Activated CD8-positive, alpha-beta T cell treated with anti-CD3 and anti-CD28 coated beads, Interleukin-2, amount 10 ng/mL, durations not matched to agents 7 days and 5 days (primary cell): ENCODE measurements at regions not wholly inside any gene's neighbourhood (a gene's known extent, or its start where the extent isn't known, plus 50 kb on each side); places are given as distances from the start of the nearest gene placed in this dataset.

Experiments
- ATAC-seq: fragments of 150-1000 bp; cut with Tn5 transposase; one replicate; pipeline ENCODE4 v1.10.0; 2021; ENCODE audit warnings: moderate library complexity
- CTCF ChIA-PET: fragments of 350-600 bp; sonication (Branson Sonifier 250); formaldehyde crosslinking; loops from one replicate; lab custom pipeline; 2021; ENCODE audit warnings: antibody characterized with exemption; lab: Charles Lee
- POLR2A ChIA-PET: fragments of 350-600 bp; sonication (Branson Sonifier 250); formaldehyde crosslinking; loops from one replicate; lab custom pipeline; 2021; ENCODE audit warnings: antibody characterized with exemption; lab: Charles Lee
- DNase-seq: peaks from one replicate; pipeline ENCODE4 v3.0.0-alpha.2; 2020
- H3K27ac Mint-ChIP-seq: one replicate; pipeline ENCODE4 v1.8.0; 2021; ENCODE audit warnings: mild to moderate bottlenecking, mixed read lengths
- H3K27me3 Mint-ChIP-seq: one replicate; pipeline ENCODE4 v1.8.0; 2021; ENCODE audit warnings: low read depth, mixed read lengths
- H3K36me3 Mint-ChIP-seq: one replicate; pipeline ENCODE4 v1.8.0; 2021; ENCODE audit warnings: low read depth, mixed read lengths
- H3K4me1 Mint-ChIP-seq: one replicate; pipeline ENCODE4 v1.8.0; 2021; ENCODE audit warnings: low read depth, mixed read lengths
- H3K4me3 Mint-ChIP-seq: one replicate; pipeline ENCODE4 v1.8.0; 2021; ENCODE audit warnings: mild to moderate bottlenecking, mixed read lengths
- H3K9me3 Mint-ChIP-seq: one replicate; pipeline ENCODE4 v1.8.0; 2022; ENCODE audit warnings: mixed read lengths; ENCODE audit not compliant: insufficient read depth

GRCh38 chr14:71684323-71684722, 247.9 kb upstream of the RGS6 start:
- Mint-ChIP-seq H3K4me3 (no peak overlapping the region), H3K36me3 (peaks cover 35% of the 10 kb centered on the region), H3K4me1 (peaks cover 4% of the 10 kb centered on the region), H3K27me3 (no peaks in the 10 kb centered on the region), H3K9me3 (no peaks in the 10 kb centered on the region), H3K27ac (no peak overlapping the region)
- no peak for DNase-seq
- ATAC-seq = no peak
- ChIA-PET CTCF (no interaction called here), POLR2A (no interaction called here)

- Mint-ChIP-seq H3K36me3 (peaks cover 37% of the 10 kb centered on the region), H3K9me3 (no peaks in the 10 kb centered on the region), H3K27me3 (no peaks in the 10 kb centered on the region), H3K27ac (no peak overlapping the region), H3K4me1 (peaks cover 4% of the 10 kb centered on the region), H3K4me3 (no peak overlapping the region)
- ATAC-seq (no peak), DNase-seq (no peak)
- CTCF ChIA-PET = no interaction called here
- POLR2A ChIA-PET = no interaction called here
These were observed 245.6 kb upstream of the RGS6 start for GRCh38 chr14:71686677-71687076.

- ChIA-PET POLR2A (no interaction called here), CTCF (no interaction called here)
- no peak for DNase-seq
- Mint-ChIP-seq H3K27ac (no peak overlapping the region), H3K4me3 (no peak overlapping the region), H3K36me3 (peaks cover 39% of the 10 kb centered on the region), H3K27me3 (no peaks in the 10 kb centered on the region), H3K4me1 (peaks cover 2% of the 10 kb centered on the region), H3K9me3 (no peaks in the 10 kb centered on the region)
- ATAC-seq = no peak
These were observed 244.9 kb upstream of the RGS6 start for GRCh38 chr14:71687166-71687831.

GRCh38 chr14:71688576-71688975, 243.7 kb upstream of the RGS6 start:
- CTCF ChIA-PET = interaction anchor here (2.4 kb wide), 1 partner anchor 18 kb away, joined by 6 read pairs; no protein-coding TSS in a partner anchor
- ATAC-seq = no peak
- H3K4me1 Mint-ChIP-seq = peaks cover 4% of the 10 kb centered on the region
- H3K9me3 Mint-ChIP-seq = no peaks in the 10 kb centered on the region
- POLR2A ChIA-PET = no interaction called here
- no peak for DNase-seq
- H3K36me3 Mint-ChIP-seq = peaks cover 41% of the 10 kb centered on the region
- H3K27ac Mint-ChIP-seq = no peak overlapping the region
- no peaks in the 10 kb centered on the region for H3K27me3 Mint-ChIP-seq
- no peak overlapping the region for H3K4me3 Mint-ChIP-seq

- H3K27ac Mint-ChIP-seq = no peak overlapping the region
- DNase-seq (no peak), ATAC-seq (no peak)
- no peaks in the 10 kb centered on the region for H3K27me3 Mint-ChIP-seq
- no peaks in the 10 kb centered on the region for H3K9me3 Mint-ChIP-seq
- H3K4me1 Mint-ChIP-seq = peaks cover 4% of the 10 kb centered on the region
- H3K36me3 Mint-ChIP-seq = peaks cover 31% of the 10 kb centered on the region
- CTCF ChIA-PET = interaction anchor here (1.3 to 2.4 kb wide), 2 partner anchors 20 to 28 kb away, joined by 3 to 6 read pairs; no protein-coding TSS in a partner anchor
- no peak overlapping the region for H3K4me3 Mint-ChIP-seq
- POLR2A ChIA-PET = no interaction called here
These were observed 241.8 kb upstream of the RGS6 start for GRCh38 chr14:71690478-71690877.

GRCh38 chr14:71692496-71692895, 239.7 kb upstream of the RGS6 start:
- Mint-ChIP-seq H3K4me3 (no peak overlapping the region), H3K36me3 (peaks cover 29% of the 10 kb centered on the region), H3K9me3 (no peaks in the 10 kb centered on the region), H3K27me3 (no peaks in the 10 kb centered on the region), H3K4me1 (peaks cover 6% of the 10 kb centered on the region), H3K27ac (no peak overlapping the region)
- POLR2A ChIA-PET = no interaction called here
- no peak for DNase-seq
- no peak for ATAC-seq
- CTCF ChIA-PET = interaction anchor here (1.3 kb wide), 1 partner anchor 18 kb away, joined by 3 read pairs; no protein-coding TSS in a partner anchor

- Mint-ChIP-seq H3K27me3 (no peaks in the 10 kb centered on the region), H3K36me3 (peaks cover 27% of the 10 kb centered on the region), H3K9me3 (no peaks in the 10 kb centered on the region), H3K27ac (no peak overlapping the region), H3K4me3 (no peak overlapping the region), H3K4me1 (peaks cover 14% of the 10 kb centered on the region)
- DNase-seq = no peak
- no peak for ATAC-seq
- ChIA-PET CTCF (interaction anchor here (1.3 kb wide), 1 partner anchor 17 kb away, joined by 3 read pairs; no protein-coding TSS in a partner anchor), POLR2A (no interaction called here)
These were observed 238.8 kb upstream of the RGS6 start for GRCh38 chr14:71693381-71693780.

- H3K4me3 Mint-ChIP-seq = no peak overlapping the region
- ChIA-PET CTCF (no interaction called here), POLR2A (no interaction called here)
- peaks cover 38% of the 10 kb centered on the region for H3K36me3 Mint-ChIP-seq
- DNase-seq (no peak), ATAC-seq (no peak)
- H3K4me1 Mint-ChIP-seq = peaks cover 16% of the 10 kb centered on the region
- no peaks in the 10 kb centered on the region for H3K27me3 Mint-ChIP-seq
- H3K9me3 Mint-ChIP-seq = no peaks in the 10 kb centered on the region
- H3K27ac Mint-ChIP-seq = no peak overlapping the region
These were observed 237.4 kb upstream of the RGS6 start for GRCh38 chr14:71694591-71695530.

- no peak overlapping the region for H3K4me3 Mint-ChIP-seq
- CTCF ChIA-PET = interaction anchor here (1.0 kb wide), 1 partner anchor 592 kb away, joined by 3 read pairs; no protein-coding TSS in a partner anchor
- peaks cover 21% of the 10 kb centered on the region for H3K4me1 Mint-ChIP-seq
- POLR2A ChIA-PET = no interaction called here
- H3K27ac Mint-ChIP-seq = no peak overlapping the region
- H3K36me3 Mint-ChIP-seq = peaks cover 41% of the 10 kb centered on the region
- no peaks in the 10 kb centered on the region for H3K27me3 Mint-ChIP-seq
- ATAC-seq (no peak), DNase-seq (no peak)
- no peaks in the 10 kb centered on the region for H3K9me3 Mint-ChIP-seq
These were observed 236.4 kb upstream of the RGS6 start for GRCh38 chr14:71695611-71696350.

GRCh38 chr14:71698027-71698426, 234.2 kb upstream of the RGS6 start:
- POLR2A ChIA-PET = interaction anchor here (1.3 kb wide), 1 partner anchor 556 kb away, joined by 3 read pairs; no protein-coding TSS in a partner anchor
- Mint-ChIP-seq H3K4me3 (no peak overlapping the region), H3K27me3 (no peaks in the 10 kb centered on the region), H3K9me3 (no peaks in the 10 kb centered on the region), H3K36me3 (peaks cover 42% of the 10 kb centered on the region), H3K27ac (no peak overlapping the region), H3K4me1 (peaks cover 36% of the 10 kb centered on the region)
- ATAC-seq = peak; percentile 53
- DNase-seq = no peak
- CTCF ChIA-PET = interaction anchor here (0.7 to 1.3 kb wide), 2 partner anchors 14 to 376 kb away, joined by 3 read pairs; no protein-coding TSS in a partner anchor

GRCh38 chr14:71698673-71699072, 233.6 kb upstream of the RGS6 start:
- Mint-ChIP-seq H3K4me1 (peaks cover 32% of the 10 kb centered on the region), H3K27me3 (no peaks in the 10 kb centered on the region), H3K9me3 (no peaks in the 10 kb centered on the region), H3K27ac (no peak overlapping the region), H3K36me3 (peaks cover 46% of the 10 kb centered on the region), H3K4me3 (no peak overlapping the region)
- ATAC-seq = no peak
- POLR2A ChIA-PET = no interaction called here
- DNase-seq = no peak
- CTCF ChIA-PET = no interaction called here
